ENCODE measurements at regions not wholly inside any gene's neighbourhood (a gene's known extent, or its start where the extent isn't known, plus 50 kb on each side); places are given as distances from the start of the nearest gene placed in this dataset.

- no peaks in the 10 kb centered on the region for H3K27me3 ChIP-seq
- no peaks in the 10 kb centered on the region for H3K4me1 ChIP-seq
- DNase-seq, result no peak
- TF ChIP-seq, protein P1, sequence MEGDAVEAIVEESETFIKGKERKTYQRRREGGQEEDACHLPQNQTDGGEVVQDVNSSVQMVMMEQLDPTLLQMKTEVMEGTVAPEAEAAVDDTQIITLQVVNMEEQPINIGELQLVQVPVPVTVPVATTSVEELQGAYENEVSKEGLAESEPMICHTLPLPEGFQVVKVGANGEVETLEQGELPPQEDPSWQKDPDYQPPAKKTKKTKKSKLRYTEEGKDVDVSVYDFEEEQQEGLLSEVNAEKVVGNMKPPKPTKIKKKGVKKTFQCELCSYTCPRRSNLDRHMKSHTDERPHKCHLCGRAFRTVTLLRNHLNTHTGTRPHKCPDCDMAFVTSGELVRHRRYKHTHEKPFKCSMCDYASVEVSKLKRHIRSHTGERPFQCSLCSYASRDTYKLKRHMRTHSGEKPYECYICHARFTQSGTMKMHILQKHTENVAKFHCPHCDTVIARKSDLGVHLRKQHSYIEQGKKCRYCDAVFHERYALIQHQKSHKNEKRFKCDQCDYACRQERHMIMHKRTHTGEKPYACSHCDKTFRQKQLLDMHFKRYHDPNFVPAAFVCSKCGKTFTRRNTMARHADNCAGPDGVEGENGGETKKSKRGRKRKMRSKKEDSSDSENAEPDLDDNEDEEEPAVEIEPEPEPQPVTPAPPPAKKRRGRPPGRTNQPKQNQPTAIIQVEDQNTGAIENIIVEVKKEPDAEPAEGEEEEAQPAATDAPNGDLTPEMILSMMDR (IDR thresholded peaks at IDR 0.05), result no peak
- no peak for TF ChIP-seq POLR2A (IDR thresholded peaks at IDR 0.05)
- H3K27ac ChIP-seq, result no peak overlapping the region
- H3K4me3 ChIP-seq, result no peak overlapping the region
- no peaks in the 10 kb centered on the region for H3K36me3 ChIP-seq
- H3K9me3 ChIP-seq, result no peaks in the 10 kb centered on the region
Measured at GRCh38 chr2:66966631-66967030, 430.5 kb upstream of the ETAA1 start.

GRCh38 chr2:66968946-66969345 lies 428.2 kb upstream of the ETAA1 start:
- Histone ChIP-seq H3K27ac (no peak overlapping the region), H3K36me3 (no peaks in the 10 kb centered on the region), H3K4me1 (no peaks in the 10 kb centered on the region), H3K27me3 (no peaks in the 10 kb centered on the region), H3K9me3 (no peaks in the 10 kb centered on the region), H3K4me3 (no peak overlapping the region)
- TF ChIP-seq, protein P1 (IDR thresholded peaks at IDR 0.05), result no peak
- TF ChIP-seq POLR2A (IDR thresholded peaks at IDR 0.05), result no peak
- no peak for DNase-seq

- Histone ChIP-seq H3K27ac (no peak overlapping the region), H3K4me1 (no peaks in the 10 kb centered on the region)
- TF ChIP-seq POLR2A (IDR thresholded peaks at IDR 0.05), result no peak
- TF ChIP-seq, protein P1 (IDR thresholded peaks at IDR 0.05), result no peak
Measured at GRCh38 chr2:66981074-66981473, 416.1 kb upstream of the ETAA1 start.

DNA sequence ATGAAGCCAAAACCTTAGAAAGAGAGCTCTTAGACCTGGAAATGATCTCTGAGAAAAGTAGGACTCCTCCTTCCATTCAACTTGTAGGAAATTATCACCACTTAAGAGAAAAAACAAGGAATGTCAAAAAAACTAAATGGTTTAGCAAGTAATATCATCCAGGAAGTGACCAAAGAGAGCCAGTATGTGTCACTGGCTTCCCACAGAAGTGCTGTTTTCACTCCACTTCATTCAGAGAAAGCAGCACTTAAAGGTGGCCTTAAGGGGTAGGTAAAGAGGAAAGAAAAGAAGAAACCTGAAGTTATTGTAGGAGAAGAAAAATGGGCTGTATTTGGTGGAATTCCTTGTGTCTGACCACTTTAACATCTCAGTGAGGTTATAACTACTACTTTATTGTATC lies 414.4 kb upstream of the ETAA1 start:
- no peaks in the 10 kb centered on the region for H3K36me3 ChIP-seq
- H3K9me3 ChIP-seq, result no peaks in the 10 kb centered on the region
- DNase-seq, result no peak
- H3K4me1 ChIP-seq, result no peaks in the 10 kb centered on the region
- no peaks in the 10 kb centered on the region for H3K27me3 ChIP-seq
- H3K27ac ChIP-seq, result no peak overlapping the region
- H3K4me3 ChIP-seq, result no peak overlapping the region
- no peak for TF ChIP-seq POLR2A (IDR thresholded peaks at IDR 0.05)
- TF ChIP-seq, protein P1 (IDR thresholded peaks at IDR 0.05), result no peak

More at GRCh38 chr2:66981074-66981473, 416.1 kb upstream of the ETAA1 start:
- Histone ChIP-seq H3K36me3 (no peaks in the 10 kb centered on the region), H3K4me3 (no peak overlapping the region), H3K9me3 (no peaks in the 10 kb centered on the region), H3K27me3 (no peaks in the 10 kb centered on the region)
- DNase-seq, result no peak

DNA sequence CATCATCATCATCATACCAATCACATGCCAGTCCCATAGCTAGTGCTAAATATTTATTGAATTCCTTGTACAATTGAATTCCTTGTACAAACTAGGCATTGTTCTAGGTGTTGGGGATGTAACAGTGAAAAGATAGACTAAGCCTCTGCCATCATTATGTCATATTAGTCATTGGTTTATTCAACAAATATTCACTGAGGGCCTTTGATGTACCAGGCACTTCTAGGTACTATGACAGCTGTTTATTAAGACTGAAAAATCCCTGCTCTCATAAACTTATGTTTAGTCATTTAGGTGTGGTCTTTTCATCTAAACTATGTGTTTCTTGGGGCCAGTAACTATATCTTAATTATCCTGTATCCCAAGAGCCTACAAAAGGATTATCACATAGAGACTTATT lies 412.3 kb upstream of the ETAA1 start:
- TF ChIP-seq POLR2A (IDR thresholded peaks at IDR 0.05), result no peak
- TF ChIP-seq, protein P1 (IDR thresholded peaks at IDR 0.05), result no peak
- no peak overlapping the region for H3K27ac ChIP-seq
- no peaks in the 10 kb centered on the region for H3K27me3 ChIP-seq
- no peak for DNase-seq
- no peaks in the 10 kb centered on the region for H3K9me3 ChIP-seq
- no peaks in the 10 kb centered on the region for H3K4me1 ChIP-seq
- H3K4me3 ChIP-seq, result no peak overlapping the region
- H3K36me3 ChIP-seq, result no peaks in the 10 kb centered on the region

GRCh38 chr2:66985906-66986305 lies 411.2 kb upstream of the ETAA1 start:
- H3K4me3 ChIP-seq, result no peak overlapping the region
- no peaks in the 10 kb centered on the region for H3K4me1 ChIP-seq
- H3K27me3 ChIP-seq, result no peaks in the 10 kb centered on the region
- no peak for TF ChIP-seq POLR2A (IDR thresholded peaks at IDR 0.05)
- TF ChIP-seq, protein P1 (IDR thresholded peaks at IDR 0.05), result no peak
- DNase-seq, result no peak
- H3K27ac ChIP-seq, result no peak overlapping the region
- no peaks in the 10 kb centered on the region for H3K36me3 ChIP-seq
- H3K9me3 ChIP-seq, result no peaks in the 10 kb centered on the region

All from Peyer's patch (tissue), 4 donors.